ENCODE measurements at regions not wholly inside any gene's neighbourhood (a gene's known extent, or its start where the extent isn't known, plus 50 kb on each side); places are given as distances from the start of the nearest gene placed in this dataset.

- Histone ChIP-seq H3K4me3 (no peak overlapping the region), H3K27ac (no peak overlapping the region), H3K4me1 (no peaks in the 10 kb centered on the region), H3K9me3 (no peaks in the 10 kb centered on the region), H3K27me3 (no peaks in the 10 kb centered on the region), H3K36me3 (no peaks in the 10 kb centered on the region)
- TF ChIP-seq POLR2A (IDR thresholded peaks at IDR 0.05), result no peak
- no peak for TF ChIP-seq CTCF (IDR thresholded peaks at IDR 0.05)
- DNase-seq, result no peak
- intact Hi-C loops (cut with DNase I; ENCODE audit: low total_unique reads), result no loop called here
These were observed 109.5 kb upstream of the NR4A3 start for GRCh38 chr9:99712214-99712613.

GRCh38 chr9:99713838-99714306 lies 107.8 kb upstream of the NR4A3 start:
- H3K27ac ChIP-seq, result no peak overlapping the region
- TF ChIP-seq CTCF (IDR thresholded peaks at IDR 0.05) (no peak), POLR2A (IDR thresholded peaks at IDR 0.05) (no peak)
- no peak overlapping the region for H3K4me3 ChIP-seq
- no peaks in the 10 kb centered on the region for H3K4me1 ChIP-seq
- no peaks in the 10 kb centered on the region for H3K9me3 ChIP-seq
- no peak for DNase-seq
- intact Hi-C loops (cut with DNase I; ENCODE audit: low total_unique reads), result no loop called here
- H3K36me3 ChIP-seq, result no peaks in the 10 kb centered on the region
- no peaks in the 10 kb centered on the region for H3K27me3 ChIP-seq

- DNase-seq, result no peak
- TF ChIP-seq CTCF (IDR thresholded peaks at IDR 0.05) (no peak), POLR2A (IDR thresholded peaks at IDR 0.05) (no peak)
- no peak overlapping the region for H3K27ac ChIP-seq
- H3K36me3 ChIP-seq, result no peaks in the 10 kb centered on the region
- H3K4me1 ChIP-seq, result no peaks in the 10 kb centered on the region
- intact Hi-C loops (cut with DNase I; ENCODE audit: low total_unique reads), result no loop called here
- no peak overlapping the region for H3K4me3 ChIP-seq
- no peaks in the 10 kb centered on the region for H3K9me3 ChIP-seq
- no peaks in the 10 kb centered on the region for H3K27me3 ChIP-seq
These were observed 103.1 kb upstream of the NR4A3 start for GRCh38 chr9:99718631-99719030.

GRCh38 chr9:99720455-99721050 lies 101.1 kb upstream of the NR4A3 start:
- H3K27ac ChIP-seq, result no peak overlapping the region
- DNase-seq, result no peak
- TF ChIP-seq POLR2A (IDR thresholded peaks at IDR 0.05) (no peak), CTCF (IDR thresholded peaks at IDR 0.05) (no peak)
- no peaks in the 10 kb centered on the region for H3K4me1 ChIP-seq
- peak overlapping the region in 1 of 2 donors; percentile 14 for H3K4me3 ChIP-seq
- H3K36me3 ChIP-seq, result no peaks in the 10 kb centered on the region
- intact Hi-C loops (cut with DNase I; ENCODE audit: low total_unique reads), result no loop called here
- no peaks in the 10 kb centered on the region for H3K27me3 ChIP-seq
- H3K9me3 ChIP-seq, result no peaks in the 10 kb centered on the region

GRCh38 chr9:99721898-99722297 lies 99.8 kb upstream of the NR4A3 start:
- no peak overlapping the region for H3K27ac ChIP-seq
- no peak overlapping the region for H3K4me3 ChIP-seq
- H3K36me3 ChIP-seq, result no peaks in the 10 kb centered on the region
- intact Hi-C loops (cut with DNase I; ENCODE audit: low total_unique reads), result no loop called here
- H3K9me3 ChIP-seq, result no peaks in the 10 kb centered on the region
- no peaks in the 10 kb centered on the region for H3K27me3 ChIP-seq
- no peaks in the 10 kb centered on the region for H3K4me1 ChIP-seq
- DNase-seq, result no peak
- no peak for TF ChIP-seq POLR2A (IDR thresholded peaks at IDR 0.05)
- TF ChIP-seq CTCF (IDR thresholded peaks at IDR 0.05), result no peak

Data from uterus (tissue), 3 donors.